SK-N-SH treated with all-trans-retinoic acid at 6 μM for 48 hours (cell line): ENCODE measurements at regions not wholly inside any gene's neighbourhood (a gene's known extent, or its start where the extent isn't known, plus 50 kb on each side); places are given as distances from the start of the nearest gene placed in this dataset.

Experiments
- ATAC-seq: fragments of 200-7000 bp; cut with Tn5 transposase; 3 replicates; pipeline ENCODE4 v1.9.1; 2020; ENCODE audit warnings: mild to moderate bottlenecking, moderate library complexity
- ARNTL ChIP-seq: fragments of 450-650 bp; formaldehyde crosslinking; IDR thresholded peaks from 2 replicates; pipeline ENCODE4 v1.5.0; 2020; ENCODE audit warnings: low read depth, mild to moderate bottlenecking, moderate library complexity, borderline replicate concordance
- BACH2 ChIP-seq: fragments of 250-450 bp; sonication (Bioruptor Pico); IDR thresholded peaks from 2 replicates; pipeline ENCODE4 v1.9.0; 2021; ENCODE audit warnings: mild to moderate bottlenecking, borderline replicate concordance
- ESRRG ChIP-seq: fragments of 250-450 bp; sonication (Bioruptor Pico); IDR thresholded peaks from 2 replicates; pipeline ENCODE4 v1.6.1; 2021; ENCODE audit warnings: mild to moderate bottlenecking
- GLIS3 ChIP-seq: fragments of 250-450 bp; sonication (Bioruptor Pico); IDR thresholded peaks from 2 replicates; pipeline ENCODE4 v1.5.0; 2020; ENCODE audit warnings: mild to moderate bottlenecking, moderate library complexity
- ISL1 ChIP-seq: fragments of 250-450 bp; sonication (Bioruptor Pico); IDR thresholded peaks from 2 replicates; pipeline ENCODE4 v2.1.2; 2022; ENCODE audit warnings: mild to moderate bottlenecking, moderate library complexity
- OSR1 ChIP-seq: fragments of 250-450 bp; sonication (Bioruptor Pico); IDR thresholded peaks from 2 replicates; pipeline ENCODE4 v1.8.0; 2022; ENCODE audit warnings: moderate library complexity, mild to moderate bottlenecking, inconsistent platforms
- PPARA ChIP-seq: fragments of 250-450 bp; sonication (Bioruptor Pico); IDR thresholded peaks from 2 replicates; pipeline ENCODE4 v1.5.0; 2020; ENCODE audit warnings: mild to moderate bottlenecking, borderline replicate concordance
- RARB ChIP-seq: fragments of 250-450 bp; sonication (Bioruptor Pico); IDR thresholded peaks from 2 replicates; pipeline ENCODE4 v1.8.0; 2021; ENCODE audit warnings: mild to moderate bottlenecking, moderate library complexity
- SNAI2 ChIP-seq: fragments of 250-450 bp; sonication (Bioruptor Pico); IDR thresholded peaks from 2 replicates; pipeline ENCODE4 v1.5.0; 2020; ENCODE audit warnings: mild to moderate bottlenecking, moderate library complexity
- TCF4 ChIP-seq: fragments of 250-450 bp; sonication (Bioruptor Pico); IDR thresholded peaks from 2 replicates; pipeline ENCODE4 v1.8.0; 2021; ENCODE audit warnings: mild to moderate bottlenecking, moderate library complexity, borderline replicate concordance
- ZC3H10 ChIP-seq: fragments of 250-450 bp; sonication (Bioruptor Pico); IDR thresholded peaks from 2 replicates; pipeline ENCODE4 v1.5.1; 2021; ENCODE audit warnings: mild to moderate bottlenecking, moderate library complexity
- ZFP3 ChIP-seq: fragments of 250-450 bp; sonication (Bioruptor Pico); IDR thresholded peaks from 2 replicates; pipeline ENCODE4 v1.5.0; 2020; ENCODE audit warnings: mild to moderate bottlenecking, moderate library complexity
- ZFP30 ChIP-seq: fragments of 450-650 bp; formaldehyde crosslinking; IDR thresholded peaks from 2 replicates; pipeline ENCODE4 v1.5.0; 2022; ENCODE audit warnings: mild to moderate bottlenecking, moderate library complexity
- ZNF565 ChIP-seq: fragments of 450-650 bp; formaldehyde crosslinking; conservative IDR thresholded peaks from 2 replicates; pipeline ENCODE4 v1.5.0; 2020; ENCODE audit warnings: low read depth, mild to moderate bottlenecking, moderate library complexity
- ZNF70 ChIP-seq: fragments of 450-650 bp; formaldehyde crosslinking; IDR thresholded peaks from 2 replicates; pipeline ENCODE4 v1.5.0; 2020; ENCODE audit warnings: mild to moderate bottlenecking, moderate library complexity
- ZNF8 ChIP-seq: fragments of 450-650 bp; formaldehyde crosslinking; IDR thresholded peaks from 2 replicates; pipeline ENCODE4 v1.5.0; 2020; ENCODE audit warnings: mild to moderate bottlenecking, moderate library complexity
- TF ChIP-seq, protein P1 (sequence below): fragments of 250-450 bp; sonication (Bioruptor Pico); IDR thresholded peaks from 2 replicates; pipeline ENCODE4 v1.8.0; 2021; ENCODE audit warnings: low read depth, mild to moderate bottlenecking, moderate library complexity, borderline replicate concordance
- TF ChIP-seq, protein P2 (sequence below): fragments of 250-450 bp; sonication (Bioruptor Pico); IDR thresholded peaks from 2 replicates; pipeline ENCODE4 v1.5.1; 2020; ENCODE audit warnings: low read depth, mild to moderate bottlenecking, moderate library complexity
- TF ChIP-seq, protein P3 (sequence below): fragments of 250-450 bp; sonication (Bioruptor Pico); IDR thresholded peaks from 2 replicates; pipeline ENCODE4 v1.5.0; 2020; ENCODE audit warnings: mild to moderate bottlenecking, moderate library complexity
- TF ChIP-seq, protein P4 (sequence below): fragments of 250-450 bp; sonication (Bioruptor Pico); IDR thresholded peaks from 2 replicates; pipeline ENCODE4 v1.8.0; 2020; ENCODE audit warnings: mild to moderate bottlenecking, moderate library complexity, borderline replicate concordance

DNA sequence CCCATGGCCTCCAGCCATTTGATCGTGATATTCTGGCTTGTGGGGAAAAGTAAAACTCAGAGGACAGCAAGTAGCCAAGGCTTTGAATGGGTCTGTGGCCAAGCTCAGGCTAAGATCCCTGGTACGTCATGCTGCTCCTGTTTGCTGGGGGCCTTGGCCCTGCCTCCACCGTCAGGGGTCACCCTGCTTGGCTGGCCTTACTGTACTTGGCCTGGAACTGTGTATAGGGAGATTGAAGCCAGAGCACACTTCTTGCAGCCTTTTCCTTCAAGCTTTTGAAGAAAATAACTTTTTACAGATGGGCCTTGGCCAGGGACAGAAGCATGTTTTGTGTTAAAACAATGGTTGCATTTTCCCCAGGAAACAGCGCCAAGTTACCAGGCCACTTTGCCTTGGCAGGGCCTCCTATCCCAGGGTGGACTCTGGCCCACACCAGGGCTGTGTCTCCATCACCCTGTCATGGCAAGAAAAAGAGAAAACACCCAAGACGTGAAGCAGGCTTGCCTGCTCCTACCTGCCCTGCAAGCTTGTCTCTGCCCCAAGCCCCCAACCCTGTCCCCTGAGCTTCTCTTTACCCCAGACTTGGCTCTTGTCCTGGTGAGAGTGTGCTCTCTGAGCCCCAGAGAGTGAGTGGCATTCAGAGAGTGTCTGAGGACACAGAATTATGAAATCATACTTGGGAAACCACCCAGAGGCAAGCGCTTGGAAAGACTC lies 286.9 kb downstream of the GADD45G start (continued):
- no peak for TF ChIP-seq GLIS3
- TF ChIP-seq SNAI2 (CRISPR knock-in tag), result no peak
- TF ChIP-seq ZNF8 (CRISPR knock-in tag), result no peak
- TF ChIP-seq ZFP3 (CRISPR knock-in tag), result no peak

DNA sequence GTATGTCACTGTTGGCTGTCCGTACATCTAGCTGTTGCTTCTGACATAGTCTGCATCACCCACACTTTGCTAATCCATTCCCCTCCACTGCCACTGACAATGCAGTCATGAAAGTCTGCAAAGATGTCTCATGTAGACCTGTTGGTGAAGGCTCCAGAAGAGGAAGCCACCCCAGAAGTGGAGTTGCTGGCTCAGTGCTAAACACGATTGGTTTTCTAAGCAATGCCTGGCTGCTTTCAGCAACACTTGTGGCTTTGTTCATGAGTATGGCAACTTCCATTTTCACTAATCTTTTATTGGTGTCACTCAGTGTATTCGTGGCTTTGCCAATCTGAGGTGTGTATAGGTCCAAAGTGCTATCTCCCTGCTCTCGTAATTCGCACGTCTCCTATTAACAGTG lies 288.1 kb downstream of the GADD45G start:
- TF ChIP-seq, protein P1, sequence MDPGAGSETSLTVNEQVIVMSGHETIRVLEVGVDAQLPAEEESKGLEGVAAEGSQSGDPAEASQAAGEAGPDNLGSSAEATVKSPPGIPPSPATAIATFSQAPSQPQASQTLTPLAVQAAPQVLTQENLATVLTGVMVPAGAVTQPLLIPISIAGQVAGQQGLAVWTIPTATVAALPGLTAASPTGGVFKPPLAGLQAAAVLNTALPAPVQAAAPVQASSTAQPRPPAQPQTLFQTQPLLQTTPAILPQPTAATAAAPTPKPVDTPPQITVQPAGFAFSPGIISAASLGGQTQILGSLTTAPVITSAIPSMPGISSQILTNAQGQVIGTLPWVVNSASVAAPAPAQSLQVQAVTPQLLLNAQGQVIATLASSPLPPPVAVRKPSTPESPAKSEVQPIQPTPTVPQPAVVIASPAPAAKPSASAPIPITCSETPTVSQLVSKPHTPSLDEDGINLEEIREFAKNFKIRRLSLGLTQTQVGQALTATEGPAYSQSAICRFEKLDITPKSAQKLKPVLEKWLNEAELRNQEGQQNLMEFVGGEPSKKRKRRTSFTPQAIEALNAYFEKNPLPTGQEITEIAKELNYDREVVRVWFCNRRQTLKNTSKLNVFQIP (CRISPR knock-in tag), result no peak
- TF ChIP-seq, protein P2, sequence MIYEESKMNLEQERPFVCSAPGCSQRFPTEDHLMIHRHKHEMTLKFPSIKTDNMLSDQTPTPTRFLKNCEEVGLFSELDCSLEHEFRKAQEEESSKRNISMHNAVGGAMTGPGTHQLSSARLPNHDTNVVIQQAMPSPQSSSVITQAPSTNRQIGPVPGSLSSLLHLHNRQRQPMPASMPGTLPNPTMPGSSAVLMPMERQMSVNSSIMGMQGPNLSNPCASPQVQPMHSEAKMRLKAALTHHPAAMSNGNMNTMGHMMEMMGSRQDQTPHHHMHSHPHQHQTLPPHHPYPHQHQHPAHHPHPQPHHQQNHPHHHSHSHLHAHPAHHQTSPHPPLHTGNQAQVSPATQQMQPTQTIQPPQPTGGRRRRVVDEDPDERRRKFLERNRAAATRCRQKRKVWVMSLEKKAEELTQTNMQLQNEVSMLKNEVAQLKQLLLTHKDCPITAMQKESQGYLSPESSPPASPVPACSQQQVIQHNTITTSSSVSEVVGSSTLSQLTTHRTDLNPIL (CRISPR knock-in tag), result no peak

DNA sequence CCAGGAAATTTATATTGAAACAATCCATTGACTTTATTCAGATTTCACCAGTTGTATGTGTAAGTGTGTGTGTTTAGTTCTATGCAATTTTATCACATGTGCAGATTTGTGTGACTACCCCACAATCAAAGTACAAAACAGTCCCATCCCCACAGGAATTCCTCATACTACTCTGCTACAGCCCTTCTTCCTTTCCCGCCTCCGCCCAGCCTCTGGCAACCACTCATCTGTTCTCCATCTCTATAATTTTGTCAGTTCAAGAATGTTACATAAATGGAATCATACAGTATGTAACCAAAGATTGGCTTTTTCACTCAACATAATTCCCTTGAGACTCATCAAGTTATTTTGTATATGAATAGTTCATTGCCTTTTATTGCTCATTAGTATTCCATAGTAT lies 289.1 kb downstream of the GADD45G start:
- no peak for ATAC-seq
- TF ChIP-seq ZC3H10 (CRISPR knock-in tag) (no peak), ZFP30 (no peak), RARB (no peak), BACH2 (CRISPR knock-in tag) (no peak), SNAI2 (CRISPR knock-in tag) (no peak)

More for the DNA sequence above, 288.1 kb downstream of the GADD45G start:
- ATAC-seq, result no peak

DNA sequence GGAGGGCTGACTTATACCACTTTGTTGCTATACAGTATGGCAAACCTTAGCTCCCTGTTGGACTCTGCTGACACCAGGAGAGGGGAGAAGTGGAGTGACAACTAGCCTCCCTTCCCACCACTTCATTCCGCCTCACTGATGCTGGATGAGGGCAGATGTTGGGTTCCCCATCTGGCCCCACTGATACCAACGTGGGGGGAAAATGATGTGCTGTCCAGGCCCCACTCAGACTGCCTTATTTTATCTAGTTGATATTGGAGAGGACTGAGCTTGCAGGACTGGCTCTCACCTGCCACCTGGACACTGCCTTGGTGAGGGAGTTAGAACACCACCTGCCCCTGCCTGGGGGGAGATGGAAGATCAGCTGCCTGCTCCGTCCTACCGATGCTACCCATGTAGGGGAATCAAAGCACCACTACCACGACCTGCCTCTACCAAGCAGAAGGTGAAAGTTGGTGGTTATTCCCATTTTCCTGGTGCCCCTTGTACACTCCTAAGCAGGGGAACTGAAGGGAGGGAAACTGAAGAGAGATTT lies 292.1 kb downstream of the GADD45G start:
- TF ChIP-seq TCF4 (CRISPR knock-in tag) (no peak), ZNF70 (CRISPR knock-in tag) (no peak), ZFP30 (no peak), ZNF565 (CRISPR knock-in tag) (no peak), ZC3H10 (CRISPR knock-in tag) (no peak), ISL1 (CRISPR knock-in tag) (no peak), ARNTL (CRISPR knock-in tag) (no peak), PPARA (CRISPR knock-in tag) (no peak), GLIS3 (no peak), ZNF8 (CRISPR knock-in tag) (no peak), OSR1 (CRISPR knock-in tag) (no peak), BACH2 (CRISPR knock-in tag) (no peak), ESRRG (CRISPR knock-in tag) (no peak)
- TF ChIP-seq, protein P3, sequence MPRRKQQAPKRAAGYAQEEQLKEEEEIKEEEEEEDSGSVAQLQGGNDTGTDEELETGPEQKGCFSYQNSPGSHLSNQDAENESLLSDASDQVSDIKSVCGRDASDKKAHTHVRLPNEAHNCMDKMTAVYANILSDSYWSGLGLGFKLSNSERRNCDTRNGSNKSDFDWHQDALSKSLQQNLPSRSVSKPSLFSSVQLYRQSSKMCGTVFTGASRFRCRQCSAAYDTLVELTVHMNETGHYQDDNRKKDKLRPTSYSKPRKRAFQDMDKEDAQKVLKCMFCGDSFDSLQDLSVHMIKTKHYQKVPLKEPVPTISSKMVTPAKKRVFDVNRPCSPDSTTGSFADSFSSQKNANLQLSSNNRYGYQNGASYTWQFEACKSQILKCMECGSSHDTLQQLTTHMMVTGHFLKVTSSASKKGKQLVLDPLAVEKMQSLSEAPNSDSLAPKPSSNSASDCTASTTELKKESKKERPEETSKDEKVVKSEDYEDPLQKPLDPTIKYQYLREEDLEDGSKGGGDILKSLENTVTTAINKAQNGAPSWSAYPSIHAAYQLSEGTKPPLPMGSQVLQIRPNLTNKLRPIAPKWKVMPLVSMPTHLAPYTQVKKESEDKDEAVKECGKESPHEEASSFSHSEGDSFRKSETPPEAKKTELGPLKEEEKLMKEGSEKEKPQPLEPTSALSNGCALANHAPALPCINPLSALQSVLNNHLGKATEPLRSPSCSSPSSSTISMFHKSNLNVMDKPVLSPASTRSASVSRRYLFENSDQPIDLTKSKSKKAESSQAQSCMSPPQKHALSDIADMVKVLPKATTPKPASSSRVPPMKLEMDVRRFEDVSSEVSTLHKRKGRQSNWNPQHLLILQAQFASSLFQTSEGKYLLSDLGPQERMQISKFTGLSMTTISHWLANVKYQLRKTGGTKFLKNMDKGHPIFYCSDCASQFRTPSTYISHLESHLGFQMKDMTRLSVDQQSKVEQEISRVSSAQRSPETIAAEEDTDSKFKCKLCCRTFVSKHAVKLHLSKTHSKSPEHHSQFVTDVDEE (CRISPR knock-in tag), result no peak
- TF ChIP-seq, protein P4, sequence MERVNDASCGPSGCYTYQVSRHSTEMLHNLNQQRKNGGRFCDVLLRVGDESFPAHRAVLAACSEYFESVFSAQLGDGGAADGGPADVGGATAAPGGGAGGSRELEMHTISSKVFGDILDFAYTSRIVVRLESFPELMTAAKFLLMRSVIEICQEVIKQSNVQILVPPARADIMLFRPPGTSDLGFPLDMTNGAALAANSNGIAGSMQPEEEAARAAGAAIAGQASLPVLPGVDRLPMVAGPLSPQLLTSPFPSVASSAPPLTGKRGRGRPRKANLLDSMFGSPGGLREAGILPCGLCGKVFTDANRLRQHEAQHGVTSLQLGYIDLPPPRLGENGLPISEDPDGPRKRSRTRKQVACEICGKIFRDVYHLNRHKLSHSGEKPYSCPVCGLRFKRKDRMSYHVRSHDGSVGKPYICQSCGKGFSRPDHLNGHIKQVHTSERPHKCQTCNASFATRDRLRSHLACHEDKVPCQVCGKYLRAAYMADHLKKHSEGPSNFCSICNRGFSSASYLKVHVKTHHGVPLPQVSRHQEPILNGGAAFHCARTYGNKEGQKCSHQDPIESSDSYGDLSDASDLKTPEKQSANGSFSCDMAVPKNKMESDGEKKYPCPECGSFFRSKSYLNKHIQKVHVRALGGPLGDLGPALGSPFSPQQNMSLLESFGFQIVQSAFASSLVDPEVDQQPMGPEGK (CRISPR knock-in tag), result no peak
- TF ChIP-seq, protein P2 (CRISPR knock-in tag), result no peak
- no peak for ATAC-seq
